CD1c-positive myeloid dendritic cell (primary cell): ENCODE measurements at regions not wholly inside any gene's neighbourhood (a gene's known extent, or its start where the extent isn't known, plus 50 kb on each side); places are given as distances from the start of the nearest gene placed in this dataset.
"Not testable (repeated sequence)": the region's sequence is repeated elsewhere in the genome, so short reads cannot be mapped to it uniquely, and the experiment has no call there.

Experiments used
- DNase-seq: peaks from one replicate; pipeline ENCODE4 v3.0.0-alpha.2; 2016; ENCODE audit errors: extremely low spot score

DNA sequence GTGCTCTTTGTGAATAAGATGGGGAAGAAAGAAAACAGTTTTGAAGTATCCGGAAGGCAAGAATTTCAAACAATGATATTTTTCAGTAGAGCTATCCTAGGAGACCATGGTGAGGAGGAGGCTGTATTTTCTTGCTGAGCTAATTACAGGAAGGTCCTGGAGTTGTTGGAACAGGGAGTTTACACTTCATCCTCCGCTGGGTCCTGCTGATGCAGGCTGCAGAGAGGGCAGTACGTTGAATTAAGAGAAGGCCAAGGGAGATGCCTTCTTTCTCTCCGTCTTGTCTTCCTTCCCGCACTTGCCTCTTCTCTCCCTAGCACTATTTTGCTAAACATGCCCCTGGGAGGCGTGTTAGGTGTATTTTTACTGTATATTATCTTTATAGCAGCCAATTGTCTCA, 60.0 kb upstream of the EDAR start:
- DNase-seq, result no peak

- DNase-seq, result no peak
Measured at GRCh38 chr2:109048163-109048562, 59.1 kb upstream of the EDAR start.

DNA sequence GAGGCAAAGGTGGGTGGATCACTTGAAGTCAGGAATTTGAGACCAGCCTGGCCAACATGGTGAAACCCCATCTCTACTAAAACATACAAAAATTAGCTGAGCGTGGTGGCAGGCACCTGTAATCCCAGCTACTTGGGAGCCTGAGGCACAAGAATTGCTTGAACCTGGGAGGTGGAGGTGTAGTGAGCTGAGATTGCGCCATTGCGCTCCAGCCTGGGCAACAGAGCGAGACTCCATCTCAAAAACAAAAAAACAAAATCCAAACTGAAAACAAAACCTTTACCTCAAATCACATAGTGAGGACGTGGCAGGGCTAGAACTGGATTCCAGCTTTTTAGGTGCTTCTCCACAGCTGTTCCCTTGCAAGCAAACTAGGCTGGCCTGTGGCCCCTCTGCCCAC, 58.5 kb upstream of the EDAR start:
- DNase-seq, result not testable (repeated sequence)

DNA sequence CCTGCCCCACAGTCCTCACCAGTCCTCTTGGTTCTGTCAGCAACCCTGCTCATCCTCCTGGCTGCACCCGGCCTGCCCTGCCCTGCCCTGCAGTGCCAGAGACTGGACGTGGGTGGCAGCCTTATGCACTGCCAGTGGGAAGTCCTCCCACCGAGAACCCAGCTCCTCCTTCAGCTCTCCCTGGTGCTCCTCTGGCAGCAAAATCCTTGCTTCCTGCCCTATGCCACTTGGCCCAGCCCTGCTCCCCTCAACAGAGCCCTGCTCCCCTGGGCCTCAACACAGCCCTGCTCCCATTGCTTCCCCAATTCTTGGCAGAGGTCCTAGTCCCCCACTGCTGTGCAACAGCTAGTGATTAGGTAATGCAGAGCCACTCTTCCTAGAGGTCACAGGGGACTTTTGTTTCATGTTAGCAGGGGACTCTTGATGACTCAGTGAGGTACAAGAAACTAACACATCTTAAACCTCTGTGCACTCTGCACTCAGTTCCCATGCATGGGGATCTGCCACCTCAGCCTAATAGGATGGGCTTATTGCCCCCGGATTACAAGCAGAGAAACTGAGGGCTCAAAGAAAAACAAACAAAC, 58.0 kb upstream of the EDAR start:
- peak; percentile 2 for DNase-seq

DNA sequence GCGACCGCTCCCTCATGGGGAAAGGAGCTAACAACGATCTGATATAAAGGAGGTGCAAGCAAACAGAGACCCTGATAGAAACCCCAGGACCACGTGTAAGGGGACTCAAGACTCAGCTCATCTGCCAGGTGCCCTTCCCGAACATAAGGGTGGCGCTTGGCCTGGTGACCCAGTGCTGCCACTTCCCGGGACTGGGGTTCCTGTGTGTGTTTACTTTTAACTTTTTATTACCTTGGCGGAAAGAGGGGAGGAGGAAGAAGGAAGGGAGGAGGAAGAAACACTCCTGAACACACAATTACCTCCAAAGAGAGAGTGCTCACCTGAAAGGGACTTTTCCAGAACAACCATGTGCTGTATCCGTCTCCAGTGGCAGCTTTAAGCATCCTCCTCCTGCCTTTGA, 56.5 kb upstream of the EDAR start:
- DNase-seq, result no peak

DNA sequence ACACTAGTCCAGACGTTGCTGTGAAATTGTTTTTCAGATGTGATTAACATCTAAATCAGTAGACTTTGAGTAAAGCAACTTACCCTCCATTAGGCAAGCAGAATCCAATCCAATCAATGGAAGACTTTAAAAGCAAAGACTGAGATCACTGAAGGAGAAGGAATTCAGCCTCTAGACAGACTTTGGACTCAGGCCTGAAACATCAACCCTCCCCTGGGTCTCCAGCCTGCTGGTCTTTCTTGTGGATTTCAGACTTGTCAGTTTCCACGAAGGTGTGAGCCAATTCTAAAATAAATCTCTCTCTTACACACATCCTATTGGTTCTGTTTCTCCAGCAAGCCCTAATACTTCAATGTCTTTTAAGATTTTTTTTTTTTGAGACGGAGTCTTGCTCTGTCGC, 50.0 kb upstream of the EDAR start:
- DNase-seq, result no peak
